Loucy (cell line): ENCODE measurements at regions not wholly inside any gene's neighbourhood (a gene's known extent, or its start where the extent isn't known, plus 50 kb on each side); places are given as distances from the start of the nearest gene placed in this dataset.

Experiments used
- CTCF ChIP-seq: fragments of 200-600 bp; sonication (generic); conservative IDR thresholded peaks from 2 replicates; pipeline ENCODE4 v1.5.1; 2014; ENCODE audit warnings: mild to moderate bottlenecking, antibody characterized with exemption, low read length
- EZH2phosphoT487 ChIP-seq: fragments of 200-600 bp; IDR thresholded peaks from 2 replicates; pipeline ENCODE4 v1.6.1; 2018; ENCODE audit warnings: antibody characterized with exemption, mild to moderate bottlenecking, moderate library complexity, borderline replicate concordance

- TF ChIP-seq CTCF (no peak), EZH2phosphoT487 (no peak)
Measured at GRCh38 chr16:5479926-5480325, 382.3 kb upstream of the EEF2KMT start.
